GM19328 (cell line): ENCODE measurements at regions not wholly inside any gene's neighbourhood (a gene's known extent, or its start where the extent isn't known, plus 50 kb on each side); places are given as distances from the start of the nearest gene placed in this dataset.

Source experiments
- ATAC-seq: cut with Tn5 transposase; IDR thresholded peaks from one replicate; pipeline ENCODE4 v1.9.1; 2021; ENCODE audit warnings: mild to moderate bottlenecking, moderate library complexity; ENCODE audit not compliant: unreplicated experiment

GRCh38 chr17:69605571-69605970, 191.1 kb downstream of the MAP2K6 start:
- no peak for ATAC-seq

GRCh38 chr17:69606142-69606800, 191.8 kb downstream of the MAP2K6 start:
- no peak for ATAC-seq

GRCh38 chr17:69607162-69607834, 192.8 kb downstream of the MAP2K6 start:
- peak; percentile 86 for ATAC-seq

- ATAC-seq = no peak
Measured at GRCh38 chr17:69608141-69608540, 193.6 kb downstream of the MAP2K6 start.

GRCh38 chr17:69608808-69609472, 194.4 kb downstream of the MAP2K6 start:
- no peak for ATAC-seq

GRCh38 chr17:69609473-69610305, 195.2 kb downstream of the MAP2K6 start:
- no peak for ATAC-seq

GRCh38 chr17:69620363-69620762, 205.9 kb downstream of the MAP2K6 start:
- ATAC-seq = no peak

GRCh38 chr17:69625474-69625873, 211.0 kb downstream of the MAP2K6 start:
- no peak for ATAC-seq

- ATAC-seq = no peak
Measured at GRCh38 chr17:69630056-69630635, 215.6 kb downstream of the MAP2K6 start.

GRCh38 chr17:69634844-69635243, 220.3 kb downstream of the MAP2K6 start:
- no peak for ATAC-seq

- ATAC-seq = no peak
Measured at GRCh38 chr17:69637446-69638156, 223.1 kb downstream of the MAP2K6 start.

- ATAC-seq = no peak
Measured at GRCh38 chr17:69639096-69639495, 224.6 kb downstream of the MAP2K6 start.

GRCh38 chr17:69640073-69640472, 225.6 kb downstream of the MAP2K6 start:
- no peak for ATAC-seq

- no peak for ATAC-seq
Measured at GRCh38 chr17:69643686-69644085, 229.2 kb downstream of the MAP2K6 start.

- no peak for ATAC-seq
Measured at GRCh38 chr17:69646729-69647128, 232.2 kb downstream of the MAP2K6 start.

- ATAC-seq = no peak
Measured at GRCh38 chr17:69650881-69651280, 236.4 kb downstream of the MAP2K6 start.

- ATAC-seq = no peak
Measured at GRCh38 chr17:69651921-69652320, 237.4 kb downstream of the MAP2K6 start.

GRCh38 chr17:69654981-69655855, 240.7 kb downstream of the MAP2K6 start:
- ATAC-seq = no peak

GRCh38 chr17:69655902-69656301, 241.4 kb downstream of the MAP2K6 start:
- no peak for ATAC-seq
